GM19372 (cell line): ENCODE measurements at regions not wholly inside any gene's neighbourhood (a gene's known extent, or its start where the extent isn't known, plus 50 kb on each side); places are given as distances from the start of the nearest gene placed in this dataset.

ENCODE experiments used
- ATAC-seq: cut with Tn5 transposase; IDR thresholded peaks from one replicate; pipeline ENCODE4 v1.9.1; 2021; ENCODE audit warnings: mild to moderate bottlenecking, low read depth, moderate library complexity; ENCODE audit not compliant: unreplicated experiment

DNA sequence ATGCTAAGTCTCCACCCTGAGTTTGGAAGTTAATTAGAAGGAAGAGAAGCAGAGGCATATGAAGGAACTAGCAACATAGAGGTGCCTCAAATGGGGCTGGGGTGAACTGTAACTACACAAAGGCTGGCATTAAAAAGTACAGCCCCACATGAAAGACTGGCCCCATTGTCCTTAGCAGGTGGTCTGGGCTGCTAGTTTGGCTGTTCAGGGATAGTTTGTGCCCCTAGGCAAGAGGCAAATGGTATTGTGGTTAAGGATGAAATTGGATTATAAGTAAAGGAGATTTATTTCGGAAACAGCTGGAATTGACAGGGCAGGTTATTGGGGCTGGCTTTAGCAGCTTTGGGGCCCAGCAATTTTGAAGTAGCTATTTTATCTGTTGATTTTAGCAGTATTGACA is 365.7 kb upstream of the TNP1 start:
- no peak for ATAC-seq

DNA sequence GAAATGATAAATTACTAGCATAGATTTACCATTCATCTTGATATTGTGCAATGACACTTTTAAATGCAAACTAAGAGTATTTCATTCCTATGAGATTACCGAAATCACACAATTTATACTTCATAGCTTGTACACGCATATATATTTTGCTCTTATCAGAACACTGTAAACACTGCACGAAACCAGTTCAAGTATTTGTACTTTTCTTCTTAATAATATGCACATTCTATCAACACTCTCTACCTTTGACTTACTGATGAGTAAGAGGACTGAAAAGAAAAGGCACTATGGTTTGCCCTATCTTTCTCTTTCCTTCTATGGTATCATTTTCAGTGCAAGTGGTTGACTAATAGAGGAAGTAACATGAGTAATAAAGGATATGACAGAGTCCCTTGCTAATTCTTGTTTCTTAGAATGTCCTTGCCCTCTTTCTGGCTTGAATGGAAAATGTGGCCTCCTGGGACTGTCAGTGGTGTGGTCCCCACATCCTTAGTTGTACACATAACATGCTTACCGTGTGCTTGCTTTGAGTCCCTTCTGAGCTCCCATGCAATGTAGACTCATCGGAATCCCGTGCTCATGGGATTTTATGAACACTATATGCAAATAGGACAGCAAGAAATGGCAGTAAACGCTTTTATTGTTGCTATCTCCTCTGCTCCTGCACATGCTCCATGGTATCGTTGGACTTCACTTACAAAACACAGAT is 363.5 kb upstream of the TNP1 start:
- ATAC-seq = peak; percentile 73

DNA sequence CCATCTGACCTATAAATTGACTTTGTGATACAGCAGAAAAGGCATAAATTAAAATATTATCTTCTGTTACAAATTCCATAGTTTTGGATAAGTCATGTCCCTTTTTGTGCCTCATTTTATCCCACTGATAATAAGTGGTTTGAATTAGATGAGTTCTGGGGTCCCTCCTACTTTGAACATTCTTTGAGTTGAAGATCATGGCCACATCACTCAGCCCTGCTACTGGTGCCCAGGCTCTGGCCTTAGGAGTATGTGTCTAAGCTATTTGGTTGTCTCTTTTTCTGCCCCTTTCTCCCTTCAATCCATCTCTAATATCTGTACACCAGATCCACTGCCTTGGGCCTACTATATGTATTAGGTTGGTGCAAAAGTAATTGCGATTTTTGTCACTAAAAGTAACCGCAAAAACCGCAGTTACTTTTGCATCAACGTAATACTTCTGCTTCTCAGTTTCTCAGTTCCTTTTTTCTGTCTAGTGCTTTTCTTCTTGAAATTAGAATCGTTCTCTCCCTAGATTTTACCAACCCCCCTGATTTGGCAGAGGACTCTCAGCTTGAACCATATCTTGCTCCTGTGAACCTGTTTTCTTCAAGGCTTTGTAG is 362.5 kb upstream of the TNP1 start:
- ATAC-seq = peak; percentile 40

DNA sequence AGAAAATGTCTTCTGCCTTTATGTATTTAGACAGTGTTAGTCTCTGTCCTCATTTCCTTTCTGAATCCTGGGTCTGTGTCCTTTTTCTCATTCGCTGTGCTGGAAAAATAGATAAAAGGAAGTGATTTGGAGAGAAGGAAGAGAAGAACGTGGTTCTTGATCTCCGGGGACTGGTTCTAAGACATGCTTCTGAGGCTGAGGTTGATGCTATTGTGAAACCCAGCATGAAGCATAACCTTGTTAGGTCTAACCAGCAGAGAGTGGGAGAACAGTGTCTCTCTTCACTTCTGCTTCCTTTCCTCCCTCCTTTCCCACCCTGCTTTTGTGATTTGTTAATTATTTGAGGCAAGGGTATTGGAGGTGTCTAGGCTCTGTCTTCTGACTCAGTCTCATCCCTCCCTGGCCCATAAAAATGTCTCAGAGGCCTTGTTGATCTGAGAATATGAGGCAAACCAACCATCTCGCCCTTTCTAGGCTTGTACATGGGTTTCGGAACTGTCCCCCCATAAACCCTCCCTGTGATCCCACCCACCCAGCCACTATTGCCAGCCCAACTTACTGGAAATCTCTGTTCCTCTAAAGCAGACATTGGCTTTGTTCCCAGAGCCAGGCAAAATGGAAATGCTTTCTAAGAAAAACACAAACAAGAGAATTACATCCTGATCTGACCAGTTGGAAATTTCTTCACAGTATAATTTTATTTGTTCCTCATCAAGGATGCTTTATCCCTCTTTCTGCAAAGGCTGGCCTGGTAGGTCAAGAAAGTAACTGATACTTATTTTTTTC is 360.6 kb upstream of the TNP1 start:
- ATAC-seq = no peak

DNA sequence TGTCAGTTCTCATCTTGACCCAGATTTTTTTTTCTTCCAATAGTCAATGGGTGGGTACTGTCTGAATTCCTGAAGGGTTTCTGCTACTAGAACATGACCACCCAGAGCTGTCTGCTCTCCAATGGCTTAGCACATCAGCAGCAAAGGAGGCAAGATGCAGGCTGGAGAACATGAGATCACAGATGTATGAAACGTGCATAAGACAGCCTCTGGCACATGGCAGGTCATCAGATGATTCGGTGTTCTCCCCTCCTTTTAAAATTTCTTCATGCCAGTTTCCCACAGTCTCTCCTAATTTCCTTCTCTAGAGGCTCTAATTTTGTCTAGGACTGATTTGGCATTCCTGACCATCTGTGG is 359.3 kb upstream of the TNP1 start:
- ATAC-seq = no peak

DNA sequence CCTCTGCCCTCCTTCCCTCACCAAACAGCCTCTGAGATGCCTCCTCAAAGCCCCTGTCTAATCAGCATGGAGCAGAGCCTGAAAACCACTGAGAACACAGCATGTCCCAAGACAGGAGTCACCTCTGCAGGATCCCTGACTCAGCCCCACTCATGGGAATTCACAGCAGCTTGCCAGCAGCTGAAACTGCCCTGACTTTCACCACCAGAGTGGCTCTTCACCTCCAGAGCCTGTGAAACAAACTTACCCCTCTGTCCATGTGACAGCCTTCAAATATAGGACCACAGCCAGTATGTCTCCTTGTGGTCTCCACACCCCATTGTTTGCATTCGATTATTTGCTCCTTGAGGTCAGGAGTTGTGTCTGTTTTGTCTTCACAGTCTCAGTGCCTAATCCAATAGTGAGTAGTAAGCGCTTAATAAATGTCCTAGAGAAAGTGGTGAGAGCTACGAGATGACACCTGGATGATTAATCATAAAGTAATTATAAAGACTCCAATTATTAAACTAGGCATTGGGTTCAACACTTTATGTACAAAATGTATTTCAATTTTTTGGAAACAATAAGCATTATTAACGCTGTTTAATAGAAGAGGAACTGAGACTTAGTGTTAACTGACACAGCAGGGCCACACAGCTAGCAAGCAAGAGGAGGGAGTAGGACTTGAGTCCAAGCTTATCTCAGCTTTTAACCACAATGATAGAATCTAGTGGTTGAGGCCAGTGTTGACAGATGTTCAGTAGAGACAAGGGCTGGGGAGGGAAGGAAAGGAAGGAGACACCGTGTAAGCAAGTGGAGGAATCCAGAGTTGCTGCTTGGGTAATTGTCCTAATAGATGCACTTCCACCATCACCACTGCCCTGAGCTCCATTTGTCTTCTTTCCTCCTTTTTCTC is 358.7 kb upstream of the TNP1 start:
- peak; percentile 68 for ATAC-seq

DNA sequence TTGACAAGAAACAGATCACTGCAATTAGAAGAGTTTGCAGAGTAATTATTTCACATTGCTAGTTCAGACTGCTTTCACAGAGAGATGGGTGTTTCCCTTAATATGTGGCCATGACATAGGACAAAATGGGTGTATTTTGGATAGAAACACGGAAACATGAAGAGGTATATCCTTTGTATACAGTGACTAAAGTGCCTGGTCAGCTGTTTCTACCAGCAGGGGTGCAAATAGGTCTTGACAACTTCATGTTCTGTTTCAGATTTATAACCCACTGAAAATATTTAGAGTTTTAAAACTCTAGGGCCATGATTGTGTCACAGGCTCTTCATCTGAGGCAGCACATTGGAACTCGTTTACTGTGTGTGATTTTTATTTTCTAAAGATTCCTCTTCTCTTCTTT is 357.1 kb upstream of the TNP1 start:
- no peak for ATAC-seq

DNA sequence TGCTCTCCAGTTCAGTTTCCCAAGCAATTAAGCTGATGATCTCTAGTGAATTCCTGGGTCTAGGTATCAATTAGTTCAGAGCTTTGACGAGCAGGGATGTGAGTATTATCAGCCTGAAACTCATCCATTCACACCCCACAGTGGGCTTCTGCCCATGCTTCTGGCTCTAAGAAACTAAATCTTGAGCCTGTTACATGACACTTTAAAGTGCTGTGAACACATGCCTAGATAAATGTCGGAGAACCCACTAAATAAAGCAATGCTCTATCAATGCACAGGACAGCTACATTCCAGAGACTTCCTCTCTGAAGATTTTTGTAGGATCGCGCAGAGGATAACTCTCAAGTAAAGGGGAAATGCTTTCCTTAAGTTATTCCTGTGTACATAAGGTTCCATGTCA is 356.5 kb upstream of the TNP1 start:
- no peak for ATAC-seq

DNA sequence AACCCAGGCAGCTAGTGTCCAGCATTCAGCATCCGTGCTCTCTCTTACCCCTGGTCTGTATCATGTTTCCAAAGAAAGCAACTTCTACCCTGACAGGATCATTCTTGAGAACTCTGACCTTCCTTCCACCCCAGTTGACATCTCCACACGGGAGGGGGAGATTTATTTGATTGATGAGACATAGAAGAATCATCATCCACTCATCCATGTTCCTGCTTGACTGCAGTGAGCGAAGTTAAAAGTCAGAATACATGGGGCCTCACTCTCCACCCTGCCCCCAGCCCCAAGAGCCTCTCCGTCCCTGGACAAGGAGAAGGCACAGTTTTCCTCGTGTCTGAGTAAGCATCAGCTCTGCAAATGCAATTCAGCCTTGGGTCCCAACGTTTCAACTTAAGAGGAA is 356.0 kb upstream of the TNP1 start:
- no peak for ATAC-seq

DNA sequence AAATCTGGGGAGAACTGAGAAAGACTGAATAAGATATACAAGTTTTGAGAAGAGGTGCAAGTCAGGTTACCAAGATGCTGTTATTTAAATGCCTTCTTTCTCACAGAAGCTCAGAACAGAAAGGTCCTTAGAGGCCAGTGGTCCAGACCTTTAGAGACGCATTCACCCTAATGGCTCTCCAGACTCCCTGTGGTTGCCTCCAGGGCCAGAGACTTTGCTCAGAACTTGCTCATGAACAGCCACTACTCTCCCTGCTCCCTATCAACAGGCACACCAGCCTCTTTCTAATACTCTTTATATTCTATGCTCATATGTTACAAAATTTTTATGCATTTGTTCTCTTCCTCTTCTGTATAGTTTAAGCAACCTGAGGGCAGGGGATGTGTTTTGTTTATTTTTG is 349.0 kb upstream of the TNP1 start:
- ATAC-seq = no peak

DNA sequence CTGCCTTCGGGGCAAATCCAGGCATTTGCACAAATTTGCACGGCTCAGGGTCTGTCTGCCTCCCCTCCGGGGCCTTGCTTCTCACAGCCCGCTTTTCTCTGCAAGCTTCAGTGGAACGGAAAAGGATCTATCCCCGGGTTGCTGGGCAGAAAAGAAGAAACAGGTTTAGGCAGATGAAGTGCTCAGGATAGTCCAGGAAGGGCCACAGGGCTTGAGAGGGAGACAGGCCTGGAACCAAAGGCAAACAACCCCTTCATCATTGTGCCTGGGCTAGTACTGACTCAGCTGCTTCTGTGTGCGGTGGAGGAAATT is 347.8 kb upstream of the TNP1 start:
- no peak for ATAC-seq

DNA sequence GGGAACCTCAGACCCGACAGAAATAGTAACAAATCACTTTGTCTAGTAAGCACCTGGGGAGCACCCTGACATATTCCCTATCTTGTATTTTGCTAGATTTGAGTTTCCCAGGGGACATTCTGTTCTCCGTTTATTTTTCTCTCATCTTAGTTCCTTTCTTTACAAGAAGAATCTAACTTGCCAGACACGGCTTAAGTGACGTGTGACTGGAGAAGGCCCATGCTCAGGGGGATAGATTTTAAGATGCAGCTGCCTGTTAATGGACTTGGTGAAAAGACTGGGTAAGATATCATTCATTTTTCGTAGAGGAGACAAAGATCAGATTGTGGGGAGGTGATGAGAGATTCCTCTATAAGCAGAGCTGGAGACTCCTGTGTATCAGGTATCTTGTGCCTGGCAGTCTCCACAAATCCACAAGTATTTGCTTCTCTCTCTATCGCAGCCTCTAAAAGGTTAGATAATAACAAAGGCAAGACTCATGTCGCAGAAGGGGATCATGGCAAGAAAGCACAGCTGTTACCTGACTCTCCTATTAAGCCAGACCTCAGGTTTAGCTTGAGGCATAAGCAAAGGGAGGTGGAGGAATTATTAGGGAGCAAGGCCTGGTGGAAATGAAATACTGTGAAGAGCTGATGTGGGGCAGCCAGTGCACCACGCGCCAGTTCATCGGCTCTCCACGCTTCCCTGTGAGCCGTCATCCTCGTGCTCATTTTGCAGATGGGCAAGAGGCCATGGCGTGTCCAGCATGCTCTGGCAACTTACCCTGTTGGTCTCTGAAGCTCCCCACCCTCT is 347.2 kb upstream of the TNP1 start:
- ATAC-seq = no peak

DNA sequence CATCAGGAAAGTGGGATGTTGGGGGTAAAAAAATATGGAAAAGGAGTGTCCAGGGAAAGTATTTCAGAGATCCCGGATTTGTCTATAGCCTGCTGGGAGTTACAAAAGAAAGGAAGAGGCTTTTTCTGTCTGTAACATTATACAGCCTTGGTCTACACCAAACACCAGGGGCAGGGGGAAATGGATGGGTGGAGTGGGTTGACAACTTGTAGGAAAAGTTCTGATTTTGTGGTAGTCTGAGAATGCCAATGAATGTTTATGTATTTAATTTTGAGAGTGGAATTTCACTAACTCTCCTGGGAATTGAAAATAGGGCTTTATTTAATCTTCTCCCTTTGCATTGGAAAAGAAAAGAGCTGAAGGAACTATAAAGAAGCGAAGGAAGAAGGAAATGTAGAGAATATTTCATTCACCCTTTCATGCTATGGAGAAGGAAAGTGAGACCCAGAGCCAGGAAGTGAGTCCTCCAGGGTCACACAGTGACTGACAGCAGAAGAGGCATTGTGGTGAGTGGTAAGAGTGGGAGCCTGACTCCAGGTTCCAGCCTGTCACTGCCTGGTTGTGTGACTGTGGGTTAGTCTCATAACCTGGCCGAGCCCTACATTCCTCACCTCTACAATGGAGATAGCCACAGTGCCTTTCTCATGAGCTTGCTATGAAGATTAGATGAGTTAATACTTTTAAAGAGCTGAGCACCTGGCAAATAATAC is 346.3 kb upstream of the TNP1 start:
- ATAC-seq = no peak

DNA sequence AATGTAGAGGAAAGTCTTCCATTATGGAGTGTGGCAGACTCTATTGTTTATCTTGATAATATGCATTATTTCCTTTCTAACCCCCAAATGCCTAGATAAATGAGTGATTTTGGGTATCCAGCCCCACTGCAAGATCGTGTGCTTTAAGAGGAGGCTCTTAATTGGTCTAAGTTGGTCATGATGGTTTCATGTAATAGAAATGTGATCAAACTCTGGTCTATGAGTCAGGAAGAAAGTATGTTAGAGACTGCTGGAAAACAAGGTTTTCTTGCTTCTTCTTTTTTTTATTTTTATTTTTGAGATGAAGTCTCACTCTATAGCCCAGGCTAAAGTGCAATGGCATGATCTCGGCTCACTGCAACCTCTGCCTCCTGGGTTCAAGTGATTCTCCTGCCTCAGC is 344.5 kb upstream of the TNP1 start:
- ATAC-seq = no peak

DNA sequence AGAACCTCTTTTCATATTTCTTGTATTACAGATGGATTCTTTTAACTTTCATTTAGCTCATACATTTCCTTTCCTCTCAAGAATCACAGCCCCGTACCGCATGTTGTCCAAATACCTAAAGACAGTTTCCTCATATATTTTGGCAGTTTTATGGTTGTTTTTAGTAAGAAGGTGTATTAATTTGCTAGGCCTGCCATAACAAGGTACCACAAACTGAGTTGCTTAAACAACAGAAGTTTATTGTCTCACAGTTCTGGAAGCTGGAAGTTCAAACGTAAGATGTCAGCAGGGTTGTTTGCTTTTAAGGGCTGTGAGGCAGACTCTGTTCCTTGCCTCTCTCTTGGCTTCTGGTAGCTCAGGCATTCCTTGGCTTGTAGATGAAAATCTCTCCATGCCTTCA is 343.2 kb upstream of the TNP1 start:
- no peak for ATAC-seq

DNA sequence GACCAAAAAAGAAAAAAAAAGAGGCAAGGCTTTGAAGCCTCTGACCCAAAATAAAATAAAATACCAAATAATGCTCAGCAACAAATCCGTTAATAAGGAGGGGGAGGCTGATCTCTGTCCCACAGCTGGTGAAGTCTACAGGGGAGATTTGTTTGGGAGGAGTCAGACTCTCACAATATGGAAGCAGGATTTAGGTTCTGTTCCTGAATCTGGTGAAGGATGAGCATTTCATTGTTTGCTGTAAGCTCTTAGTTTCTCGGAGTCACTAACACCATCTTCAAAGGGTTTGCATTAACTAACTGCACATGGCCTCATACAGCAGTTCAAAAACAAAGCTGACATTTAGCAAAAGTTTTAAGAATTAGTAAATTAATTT is 339.4 kb upstream of the TNP1 start:
- no peak for ATAC-seq

DNA sequence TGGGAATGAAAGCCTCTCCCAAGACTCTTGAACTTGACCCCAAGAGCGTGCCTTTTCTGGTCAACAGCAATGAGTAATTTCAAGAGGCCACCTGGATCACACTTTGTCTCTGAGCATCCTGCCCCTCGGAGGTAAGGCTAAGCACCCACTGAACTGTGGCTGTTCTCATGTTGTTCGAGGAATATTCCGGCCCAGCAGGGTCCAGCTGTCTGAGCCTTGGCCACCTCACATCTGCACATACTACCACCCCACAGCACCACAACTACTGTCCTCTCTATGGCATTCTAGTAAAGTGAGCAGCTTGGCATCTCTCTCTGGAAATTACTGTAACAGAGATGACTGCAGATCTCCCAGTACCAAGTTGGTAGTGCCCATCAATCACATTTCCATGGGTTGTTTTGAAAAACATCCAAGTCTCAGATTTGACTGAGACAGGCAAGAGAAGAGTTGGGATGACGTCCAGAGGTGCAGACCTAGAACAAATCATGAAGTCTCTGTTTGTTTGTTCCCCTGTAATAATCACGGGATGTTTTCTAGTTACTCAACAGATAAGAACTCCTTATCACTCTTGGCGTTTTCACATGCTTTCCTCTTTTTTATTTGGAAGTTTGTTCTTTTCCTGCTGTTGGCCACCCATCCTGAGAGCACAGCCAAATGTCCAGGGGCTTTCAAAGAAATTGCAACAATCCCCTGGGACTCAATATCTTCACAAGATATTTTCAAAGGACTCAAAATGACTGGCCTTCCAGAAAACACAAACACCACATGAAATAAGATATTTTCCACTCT is 336.0 kb upstream of the TNP1 start:
- no peak for ATAC-seq

DNA sequence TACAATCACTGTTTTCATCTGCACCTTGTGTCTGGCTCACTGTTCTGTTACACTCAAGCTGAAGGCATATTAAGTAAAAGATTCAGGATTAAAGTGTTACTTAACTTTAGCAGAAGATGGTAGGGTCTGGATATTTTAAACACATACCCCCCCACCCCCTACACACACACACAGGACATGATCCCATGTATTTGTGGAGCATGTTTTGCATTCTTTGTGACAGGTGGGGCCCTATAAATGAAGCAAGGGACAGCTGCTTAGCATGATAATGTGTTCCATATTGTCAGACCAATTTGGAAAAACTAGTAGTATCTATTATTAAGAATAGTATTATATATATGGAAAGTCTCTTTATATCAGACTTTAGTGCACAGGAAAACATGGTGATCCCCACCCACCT is 335.2 kb upstream of the TNP1 start:
- ATAC-seq = no peak
